GM18861 (cell line): ENCODE measurements at regions not wholly inside any gene's neighbourhood (a gene's known extent, or its start where the extent isn't known, plus 50 kb on each side); places are given as distances from the start of the nearest gene placed in this dataset.

Experiments
- ATAC-seq: cut with Tn5 transposase; IDR thresholded peaks from one replicate; pipeline ENCODE4 v1.9.1; 2021; ENCODE audit not compliant: unreplicated experiment

DNA sequence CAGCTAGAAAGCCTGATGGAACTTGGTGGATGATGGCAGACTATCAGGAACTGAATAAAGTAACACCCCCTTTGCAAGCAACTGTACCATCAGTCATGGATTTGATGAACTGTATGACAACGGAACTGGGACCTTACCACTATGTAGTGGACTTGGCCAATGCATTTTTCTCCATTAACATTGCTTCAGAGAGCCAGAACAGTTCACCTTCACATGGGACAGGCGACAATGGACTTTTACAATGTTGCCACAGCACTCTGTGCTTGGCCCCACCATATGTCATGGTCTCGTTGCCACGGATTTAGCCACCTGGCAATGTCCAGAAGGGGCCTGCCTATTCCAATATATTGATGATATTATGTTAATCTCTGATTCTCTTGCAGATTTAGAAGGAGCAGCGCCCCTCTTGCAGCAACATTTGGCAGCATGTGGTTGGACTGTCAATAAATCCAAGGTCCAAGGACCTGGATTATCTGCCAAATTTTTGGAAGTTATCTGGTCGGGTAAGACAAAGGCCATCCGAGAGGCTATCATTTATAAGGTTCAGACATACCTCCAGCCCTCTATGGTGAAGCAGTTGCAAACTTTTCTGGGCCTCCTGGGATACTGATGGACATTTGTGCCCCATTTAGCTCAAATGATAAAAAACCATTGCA lies 52.2 kb upstream of the ZC3H15 start:
- no peak for ATAC-seq
